Activated CD4-positive, alpha-beta T cell treated with anti-CD3 and anti-CD28 coated beads, Interleukin-10, Interleukin-2, amounts not matched to agents 100 ng/mL and 50 ng/mL, durations not matched to agents 16 hours and 8 hours (primary cell): ENCODE measurements at regions not wholly inside any gene's neighbourhood (a gene's known extent, or its start where the extent isn't known, plus 50 kb on each side); places are given as distances from the start of the nearest gene placed in this dataset.
"Not testable (repeated sequence)": the region's sequence is repeated elsewhere in the genome, so short reads cannot be mapped to it uniquely, and the experiment has no call there.

Experiments used
- DNase-seq: peaks from one replicate; pipeline ENCODE4 v3.0.0-alpha.2; 2020

GRCh38 chr7:84722734-84723133 lies 464.1 kb downstream of the SEMA3D start:
- no peak for DNase-seq

- DNase-seq, result no peak
Measured at GRCh38 chr7:84722086-84722485, 464.8 kb downstream of the SEMA3D start.

- DNase-seq, result no peak
Measured at GRCh38 chr7:84720456-84721097, 466.3 kb downstream of the SEMA3D start.

GRCh38 chr7:84714765-84715164 lies 472.1 kb downstream of the SEMA3D start:
- no peak for DNase-seq

- DNase-seq, result no peak
Measured at GRCh38 chr7:84712374-84713121, 474.3 kb downstream of the SEMA3D start.

GRCh38 chr7:84710538-84710937 lies 476.3 kb downstream of the SEMA3D start:
- not testable (repeated sequence) for DNase-seq

- no peak for DNase-seq
Measured at GRCh38 chr7:84705706-84706105, 481.1 kb downstream of the SEMA3D start.

- DNase-seq, result no peak
Measured at GRCh38 chr7:84705079-84705478, 481.8 kb downstream of the SEMA3D start.

GRCh38 chr7:84704380-84704779 lies 482.5 kb downstream of the SEMA3D start:
- DNase-seq, result no peak

GRCh38 chr7:84701524-84702306 lies 485.1 kb downstream of the SEMA3D start:
- DNase-seq, result no peak

GRCh38 chr7:84700563-84701370 lies 486.1 kb downstream of the SEMA3D start:
- DNase-seq, result no peak

GRCh38 chr7:84697506-84697905 lies 489.4 kb downstream of the SEMA3D start:
- DNase-seq, result no peak

GRCh38 chr7:84693483-84693882 lies 493.4 kb downstream of the SEMA3D start:
- no peak for DNase-seq

- no peak for DNase-seq
Measured at GRCh38 chr7:84688671-84689070, 494.1 kb upstream of the SEMA3A start.

GRCh38 chr7:84686373-84686772 lies 491.8 kb upstream of the SEMA3A start:
- DNase-seq, result no peak

GRCh38 chr7:84684836-84685480 lies 490.4 kb upstream of the SEMA3A start:
- DNase-seq, result no peak

GRCh38 chr7:84682543-84682942 lies 488.0 kb upstream of the SEMA3A start:
- DNase-seq, result no peak

GRCh38 chr7:84678841-84679240 lies 484.3 kb upstream of the SEMA3A start:
- DNase-seq, result no peak

- no peak for DNase-seq
Measured at GRCh38 chr7:84677117-84677732, 482.6 kb upstream of the SEMA3A start.

GRCh38 chr7:84675633-84676034 lies 481.0 kb upstream of the SEMA3A start:
- DNase-seq, result peak; percentile 66

GRCh38 chr7:84674236-84674913 lies 479.8 kb upstream of the SEMA3A start:
- peak; percentile 11 for DNase-seq
